GM21737 (cell line): ENCODE measurements at regions not wholly inside any gene's neighbourhood (a gene's known extent, or its start where the extent isn't known, plus 50 kb on each side); places are given as distances from the start of the nearest gene placed in this dataset.
"Not testable (repeated sequence)": the region's sequence is repeated elsewhere in the genome, so short reads cannot be mapped to it uniquely, and the experiment has no call there.

Source experiments
- ATAC-seq: cut with Tn5 transposase; IDR thresholded peaks from one replicate; pipeline ENCODE4 v1.9.1; 2021; ENCODE audit warnings: mild to moderate bottlenecking, moderate library complexity; ENCODE audit not compliant: unreplicated experiment

- no peak for ATAC-seq
These were observed 341.4 kb upstream of the INTU start for GRCh38 chr4:127291316-127291715.

- ATAC-seq: no peak
These were observed 339.3 kb upstream of the INTU start for GRCh38 chr4:127293496-127293895.

DNA sequence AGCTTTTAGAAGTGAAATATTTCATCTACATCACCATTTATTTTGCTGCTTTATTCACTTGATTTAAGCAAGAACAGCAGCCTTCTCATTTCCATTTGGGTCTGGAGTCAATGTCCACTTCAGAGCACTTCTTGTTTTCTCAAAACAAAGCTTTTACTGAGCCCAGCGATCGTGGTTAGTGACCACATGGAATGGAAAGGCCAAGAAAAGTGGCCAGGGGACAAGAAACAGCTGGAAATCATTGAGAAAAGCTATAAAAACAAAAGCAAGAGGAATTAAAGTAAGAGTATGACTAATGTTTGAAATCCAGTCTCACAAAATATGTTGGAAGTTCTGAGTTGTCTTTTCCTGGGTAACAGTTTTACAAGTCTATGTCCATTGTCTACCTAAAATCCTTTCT is 328.4 kb upstream of the INTU start:
- no peak for ATAC-seq

DNA sequence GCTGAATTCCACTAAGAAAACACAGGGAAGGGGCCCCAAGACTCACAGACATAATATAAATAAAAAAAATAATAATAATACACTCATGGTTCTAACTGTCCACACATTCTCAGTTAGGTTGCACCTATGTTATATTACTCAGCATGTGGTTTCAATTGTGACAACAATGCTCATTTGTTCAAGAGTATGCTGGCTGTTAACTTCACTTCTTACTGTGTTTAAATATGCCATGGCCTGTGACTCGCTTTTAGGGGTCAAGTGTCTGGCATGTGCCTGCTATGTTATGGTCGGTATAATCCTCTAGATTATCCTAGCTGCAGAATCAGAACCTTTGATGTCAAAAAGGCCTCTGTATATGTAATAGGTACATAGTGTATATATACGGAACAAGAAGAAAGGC is 324.8 kb upstream of the INTU start:
- no peak for ATAC-seq

GRCh38 chr4:127309369-127310102 is 323.2 kb upstream of the INTU start:
- no peak for ATAC-seq

- no peak for ATAC-seq
These were observed 321.4 kb upstream of the INTU start for GRCh38 chr4:127311371-127311770.

GRCh38 chr4:127311924-127312323 is 320.8 kb upstream of the INTU start:
- no peak for ATAC-seq

DNA sequence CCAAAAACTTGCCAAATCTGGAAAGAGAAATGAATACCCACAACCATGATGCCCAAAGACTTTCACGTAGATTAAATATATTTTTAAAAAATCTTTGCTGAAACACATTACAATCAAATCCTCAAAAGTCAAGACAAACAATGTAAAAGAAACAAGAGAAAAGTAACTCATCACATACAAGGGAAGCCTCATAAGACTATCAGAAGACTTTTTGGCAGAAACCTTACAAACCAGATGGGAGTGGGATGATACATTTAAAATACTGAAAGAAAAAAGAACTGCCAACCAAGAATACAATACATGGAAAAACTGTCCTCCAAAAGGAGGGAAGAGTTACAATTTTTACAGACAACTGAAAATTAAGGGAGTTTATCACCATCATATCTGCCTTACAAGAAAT is 319.0 kb upstream of the INTU start:
- no peak for ATAC-seq

- no peak for ATAC-seq
These were observed 305.3 kb upstream of the INTU start for GRCh38 chr4:127327491-127327890.

DNA sequence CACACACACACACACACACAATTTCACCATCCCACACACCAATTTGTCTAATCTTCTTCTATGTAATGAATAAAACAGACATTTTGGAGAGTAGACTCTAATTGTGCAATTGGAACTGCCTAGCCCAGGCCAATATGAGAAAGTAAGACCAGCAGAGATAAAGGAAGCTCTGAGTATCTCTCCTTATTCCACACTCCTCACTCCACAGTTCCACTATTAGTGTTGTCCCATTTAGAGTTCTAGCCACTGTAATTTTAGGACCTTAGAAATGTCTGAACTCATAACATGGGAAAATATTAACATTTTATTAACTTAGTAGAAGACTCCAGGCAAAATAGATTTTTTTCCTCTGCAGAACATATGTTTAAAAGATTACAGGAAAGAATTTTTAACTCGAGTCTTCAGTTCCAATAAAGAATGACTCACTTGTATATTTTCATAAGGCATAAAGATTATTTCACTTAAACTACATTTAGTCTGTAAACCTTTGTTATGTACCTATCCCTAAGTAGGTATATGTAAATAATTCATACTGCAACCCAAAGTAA is 297.6 kb upstream of the INTU start:
- no peak for ATAC-seq

- ATAC-seq: no peak
These were observed 297.0 kb upstream of the INTU start for GRCh38 chr4:127335732-127336131.

DNA sequence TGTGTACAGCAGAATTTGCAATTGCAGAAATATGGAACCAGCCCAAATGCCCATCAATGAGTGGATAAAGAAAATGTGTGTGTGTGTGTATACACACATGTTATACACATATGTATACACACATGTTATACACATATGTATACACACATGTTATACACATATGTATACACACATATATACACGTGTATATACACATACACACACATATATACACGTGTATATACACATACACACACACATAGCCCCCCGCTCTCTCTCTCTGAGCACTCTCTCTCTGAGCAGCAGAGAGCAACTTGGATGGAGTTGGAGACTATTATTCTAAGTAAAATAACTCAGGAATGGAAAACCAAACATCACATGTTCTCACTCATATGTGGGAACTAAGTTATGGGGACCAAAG is 289.6 kb upstream of the INTU start:
- ATAC-seq: not testable (repeated sequence)

GRCh38 chr4:127344071-127344470 is 288.7 kb upstream of the INTU start:
- ATAC-seq: no peak

DNA sequence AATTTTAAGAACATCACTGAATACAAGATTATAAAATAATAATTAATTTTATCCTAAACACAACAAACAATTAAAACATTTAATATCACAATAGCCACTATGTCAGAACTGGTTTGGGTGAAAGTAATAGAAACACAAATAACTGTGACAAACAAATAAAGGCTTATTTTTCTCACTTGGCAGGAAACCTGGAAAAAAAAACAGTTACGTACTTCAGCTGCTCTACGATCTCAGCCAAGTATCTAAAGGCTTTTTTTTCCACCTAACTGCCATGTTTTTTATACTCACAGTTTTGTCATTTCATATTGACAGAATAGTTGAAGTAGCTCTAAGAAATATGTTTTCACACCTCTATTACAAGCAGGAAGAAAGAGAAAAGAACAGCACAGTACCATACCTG is 284.8 kb upstream of the INTU start:
- ATAC-seq: no peak

- ATAC-seq: no peak
These were observed 280.3 kb upstream of the INTU start for GRCh38 chr4:127352220-127353113.

DNA sequence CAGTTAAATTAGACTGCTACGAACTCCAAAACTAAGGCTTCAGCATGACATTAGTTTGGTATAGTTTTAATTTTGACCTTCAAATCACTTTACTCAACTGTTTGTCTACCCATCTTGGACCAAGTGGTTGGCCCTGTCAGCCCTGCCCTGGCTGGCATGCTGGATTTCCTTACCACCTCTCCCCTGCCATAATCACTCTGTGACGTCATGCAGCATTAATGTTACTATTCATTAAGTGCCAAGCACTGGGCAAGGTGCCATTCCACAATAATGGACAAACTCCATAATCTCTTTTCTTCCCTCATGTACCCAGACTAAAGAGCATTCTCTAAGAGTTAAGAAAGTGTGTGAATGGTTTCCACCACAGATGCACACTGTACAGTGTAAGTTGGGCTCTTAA is 277.0 kb upstream of the INTU start:
- ATAC-seq: no peak

GRCh38 chr4:127357765-127358164 is 275.0 kb upstream of the INTU start:
- no peak for ATAC-seq

DNA sequence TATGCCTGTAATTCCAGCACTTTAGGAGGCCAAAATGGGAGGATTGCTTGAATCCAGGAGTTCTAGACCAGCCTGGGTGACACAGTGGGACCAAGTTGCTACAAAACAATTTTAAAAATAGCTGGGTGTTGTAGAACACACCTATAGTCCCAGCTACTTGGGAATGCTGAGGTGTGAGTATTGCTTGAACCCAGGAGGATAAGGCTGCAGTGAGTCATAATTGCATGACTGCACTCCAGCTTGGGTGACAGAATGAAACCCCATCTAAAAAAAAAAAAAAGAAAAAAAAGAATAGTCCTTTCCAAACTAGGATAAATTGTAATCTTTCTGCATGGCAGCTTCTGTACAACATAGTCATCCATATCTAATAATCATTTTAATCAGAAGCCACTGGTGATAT is 270.1 kb upstream of the INTU start:
- no peak for ATAC-seq

- no peak for ATAC-seq
These were observed 268.4 kb upstream of the INTU start for GRCh38 chr4:127364397-127364796.

GRCh38 chr4:127364911-127365310 is 267.8 kb upstream of the INTU start:
- no peak for ATAC-seq

GRCh38 chr4:127370604-127371003 is 262.2 kb upstream of the INTU start:
- no peak for ATAC-seq

DNA sequence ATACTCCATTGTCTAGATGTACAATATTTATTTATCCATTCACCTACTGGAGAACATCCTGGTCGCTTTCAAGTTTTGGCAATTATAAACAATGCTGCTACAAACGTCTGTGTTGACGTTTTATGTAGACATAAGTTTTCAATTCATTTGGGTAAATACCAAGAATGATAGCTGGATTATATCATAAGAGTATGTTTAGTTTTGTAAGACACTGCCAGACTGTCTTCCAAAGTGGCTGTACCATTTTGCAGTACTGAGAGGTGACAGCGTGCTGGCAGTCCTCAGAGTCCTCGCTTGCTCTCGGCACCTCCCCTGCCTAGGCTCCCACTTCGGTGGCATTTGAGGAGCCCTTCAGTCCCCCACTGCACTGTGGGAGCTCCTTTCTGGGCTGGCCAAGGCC is 253.3 kb upstream of the INTU start:
- no peak for ATAC-seq
